ENCODE measurements at regions not wholly inside any gene's neighbourhood (a gene's known extent, or its start where the extent isn't known, plus 50 kb on each side); places are given as distances from the start of the nearest gene placed in this dataset.

GRCh38 chr10:128694168-128694850 is 568.1 kb upstream of the MKI67 start:
- TF ChIP-seq POLR2A (IDR thresholded peaks at IDR 0.05; ENCODE audit: low read length) (no peak), GATA1 (IDR thresholded peaks at IDR 0.05; ENCODE audit: low read depth, low read length) (no peak)

All from erythroblast (primary cell).